ENCODE measurements at regions not wholly inside any gene's neighbourhood (a gene's known extent, or its start where the extent isn't known, plus 50 kb on each side); places are given as distances from the start of the nearest gene placed in this dataset.
"Not testable (repeated sequence)": the region's sequence is repeated elsewhere in the genome, so short reads cannot be mapped to it uniquely, and the experiment has no call there.

DNA sequence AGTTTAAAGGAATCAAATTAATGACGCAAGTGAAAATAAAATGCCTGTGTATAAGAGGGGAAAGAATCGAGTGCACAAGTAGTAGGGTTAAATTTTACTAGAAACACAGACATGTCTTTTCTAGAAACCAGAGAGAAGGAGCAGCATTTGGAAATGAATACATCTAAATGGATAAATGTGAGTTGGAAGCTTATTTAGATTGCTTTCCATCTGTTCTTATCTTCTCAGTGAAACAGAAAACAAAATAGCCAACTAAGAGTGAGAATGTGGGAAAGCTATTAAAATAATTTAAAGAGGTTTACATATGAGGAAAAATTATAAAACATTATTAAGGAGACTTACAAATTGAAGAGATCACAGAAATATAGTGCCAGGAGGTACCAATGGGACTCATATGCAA, 1818.9 kb upstream of the FLRT2 start:
- DNase-seq (ENCODE audit: low spot score): no peak

DNA sequence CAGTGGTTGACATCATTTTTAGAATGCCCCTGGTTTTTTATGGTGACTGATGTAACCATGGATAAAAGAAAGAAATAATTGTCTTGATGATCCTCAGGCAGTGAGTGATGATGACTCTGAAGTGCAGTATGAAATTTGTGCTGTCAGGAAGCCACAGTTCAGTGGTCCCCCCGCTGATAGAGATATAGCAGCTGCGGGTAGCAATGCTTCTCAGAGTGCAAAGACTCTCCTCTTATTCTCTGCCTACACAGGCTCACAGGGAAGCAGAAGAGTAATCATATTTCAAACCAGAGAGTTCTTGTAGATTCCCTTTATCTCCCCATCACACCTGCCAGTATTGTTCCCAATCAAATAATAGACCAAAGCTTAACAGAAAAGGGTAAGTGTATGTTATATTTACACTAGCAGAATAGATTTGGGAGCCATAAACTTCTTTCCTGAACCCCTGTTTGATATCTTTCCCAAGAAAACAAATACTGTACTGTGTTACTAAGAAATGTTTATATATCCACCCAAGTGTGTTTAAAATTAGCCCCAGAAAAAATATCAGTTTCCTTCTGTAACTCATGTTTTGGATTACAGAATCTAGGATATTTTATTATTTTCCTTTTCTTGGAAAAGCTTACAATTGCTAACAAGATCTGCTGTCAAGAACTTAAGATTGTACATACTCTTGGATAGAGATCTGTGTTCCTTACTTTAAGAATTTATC, 1817.4 kb upstream of the FLRT2 start:
- no peak for DNase-seq (ENCODE audit: low spot score)

DNA sequence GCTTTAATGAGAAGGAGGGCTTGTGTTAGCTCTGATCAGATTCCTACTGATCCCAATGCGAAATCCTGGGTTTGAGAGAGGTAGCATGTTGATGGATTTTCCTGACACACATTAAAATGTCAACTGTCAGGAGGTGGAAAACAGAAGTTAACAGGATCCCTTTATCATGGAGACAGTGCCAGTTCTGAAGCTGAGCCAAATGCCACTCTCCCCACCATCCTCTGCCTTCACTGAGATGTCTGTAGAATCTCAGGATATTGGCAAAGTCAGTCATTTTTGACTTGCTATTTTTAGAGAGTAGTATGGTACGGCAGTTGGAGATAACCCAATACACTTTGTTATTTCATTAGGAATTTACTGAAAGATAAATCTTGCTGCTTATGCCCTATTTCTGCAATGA, 1816.2 kb upstream of the FLRT2 start:
- no peak for DNase-seq (ENCODE audit: low spot score)

DNA sequence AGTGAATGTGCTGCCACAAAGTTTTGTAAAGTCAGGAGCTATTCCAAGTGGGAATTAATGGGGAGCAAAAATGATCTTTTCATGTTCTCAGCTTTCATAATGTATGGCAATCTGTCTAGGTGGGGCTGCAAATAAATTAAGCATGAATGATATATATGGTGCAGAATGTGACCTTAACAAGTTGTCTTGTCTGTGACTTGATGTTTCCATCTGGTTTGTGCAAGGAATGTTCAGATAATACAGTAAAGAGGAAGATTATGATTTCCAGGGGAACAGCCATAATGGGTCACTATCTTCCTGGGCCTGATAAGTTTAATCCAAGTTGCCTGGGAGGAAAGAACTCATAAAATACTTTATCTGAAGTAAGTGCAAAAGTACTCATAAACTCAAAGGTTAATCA, 1815.8 kb upstream of the FLRT2 start:
- no peak for DNase-seq (ENCODE audit: low spot score)

DNA sequence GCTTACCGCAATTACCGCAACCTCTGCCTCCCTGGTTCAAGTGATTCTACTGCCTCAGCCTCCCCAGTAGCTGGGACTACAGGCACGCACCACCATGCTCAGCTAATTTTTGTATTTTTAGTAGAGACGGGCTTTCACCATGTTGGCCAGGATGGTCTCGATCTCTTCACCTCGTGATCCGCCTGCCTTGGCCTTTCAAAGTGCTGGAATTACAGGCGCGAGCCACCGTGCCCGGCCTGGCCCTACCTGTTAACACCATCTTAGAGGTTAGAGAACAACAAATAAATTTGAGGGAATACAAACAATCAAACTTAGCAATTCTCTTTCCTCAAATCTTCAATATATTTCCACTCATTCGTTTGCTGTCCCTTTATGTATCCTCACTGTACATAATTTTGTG, 1810.5 kb upstream of the FLRT2 start:
- DNase-seq (ENCODE audit: low spot score): not testable (repeated sequence)

DNA sequence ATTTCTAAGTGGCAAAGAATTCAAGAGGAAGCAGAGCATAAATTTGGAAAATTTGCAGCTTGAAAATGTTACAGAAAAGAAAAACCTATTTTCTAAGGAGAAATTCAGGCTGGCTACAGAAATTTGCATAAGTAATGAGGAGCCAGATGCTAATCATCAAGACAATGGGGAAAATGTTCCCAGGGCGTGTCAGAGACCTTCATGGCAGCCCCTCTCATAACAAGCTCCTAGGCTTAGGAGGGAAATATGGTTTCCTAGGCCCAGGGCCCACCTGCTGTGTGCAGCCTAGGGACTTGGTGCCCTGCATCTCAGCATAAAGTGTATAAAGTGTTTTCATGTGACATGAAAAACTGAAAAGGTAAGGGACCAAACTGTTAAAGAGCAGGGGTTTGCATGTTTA, 1796.3 kb upstream of the FLRT2 start:
- no peak for DNase-seq (ENCODE audit: low spot score)

DNA sequence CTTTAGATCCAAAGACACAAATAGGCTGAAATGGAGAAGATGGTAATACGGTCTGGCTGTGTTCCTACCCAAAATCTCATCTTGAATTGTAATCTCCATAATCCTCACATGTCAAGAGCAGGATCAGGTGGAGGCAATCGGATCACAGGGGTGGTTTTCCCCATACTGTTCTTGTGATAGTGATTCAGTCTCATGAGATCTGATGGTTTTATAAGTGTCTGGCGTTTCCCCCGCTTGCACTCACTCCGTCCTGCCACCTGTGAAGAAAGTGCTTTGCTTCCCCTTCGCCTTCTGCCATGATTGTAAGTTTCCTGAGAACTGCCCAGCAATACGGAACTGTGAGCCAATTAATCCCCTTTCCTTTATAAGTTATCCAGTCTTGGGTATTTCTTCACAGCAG, 1795.5 kb upstream of the FLRT2 start:
- no peak for DNase-seq (ENCODE audit: low spot score)

DNA sequence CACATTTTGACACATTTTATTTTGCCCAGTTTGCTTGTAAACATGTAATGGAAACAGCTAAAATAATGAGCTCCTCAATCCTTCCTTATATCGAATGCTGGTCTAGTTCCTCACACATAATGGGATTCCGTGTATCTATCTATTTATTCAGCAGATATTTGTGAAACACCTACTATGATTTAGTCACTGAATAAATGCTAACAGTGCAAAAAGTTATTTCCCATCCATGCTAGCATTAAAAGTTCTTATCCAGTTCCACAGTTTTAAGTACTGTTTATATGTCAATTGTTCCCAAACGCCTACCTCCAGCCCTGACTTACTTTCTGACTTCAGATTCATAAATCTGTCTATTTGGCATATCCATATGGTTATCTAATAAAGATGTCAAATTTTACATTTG, 1788.7 kb upstream of the FLRT2 start:
- DNase-seq (ENCODE audit: low spot score): no peak

DNA sequence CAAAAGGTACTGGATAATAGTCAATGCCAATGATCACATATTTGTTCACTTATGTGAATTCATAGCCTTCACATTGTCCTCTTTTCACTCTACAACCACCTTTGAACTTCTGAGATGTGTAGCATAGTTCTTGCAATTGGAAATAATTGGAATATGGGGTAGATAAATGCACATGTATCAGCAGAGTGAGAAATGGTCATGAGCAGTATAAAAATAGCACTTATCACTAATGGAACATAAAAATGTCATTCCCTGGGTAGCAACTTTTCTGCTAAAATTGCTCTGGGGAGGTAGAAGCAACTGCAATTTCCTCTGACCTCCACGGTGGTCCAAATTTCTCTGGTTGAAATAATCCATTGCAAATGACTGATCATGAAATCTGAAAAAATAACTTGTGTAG, 1785.7 kb upstream of the FLRT2 start:
- DNase-seq (ENCODE audit: low spot score): no peak

DNA sequence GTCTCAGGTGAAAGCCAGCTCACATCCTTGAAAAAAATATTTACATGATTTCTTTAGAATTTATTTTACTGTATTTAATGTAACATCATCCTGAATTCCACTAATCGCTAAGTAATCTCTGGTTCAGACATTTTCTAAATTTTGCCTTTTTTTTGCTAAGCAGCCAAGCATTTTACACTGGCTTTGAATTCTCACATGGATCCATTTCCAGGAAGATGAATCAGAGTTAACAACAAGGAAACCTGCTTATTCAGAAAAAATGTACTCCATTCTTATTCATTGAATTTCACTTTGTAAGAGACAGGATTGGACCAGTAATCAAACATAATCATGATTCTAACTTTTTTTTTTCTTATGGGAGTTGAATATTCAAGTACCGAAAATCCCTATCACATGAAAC, 1785.1 kb upstream of the FLRT2 start:
- no peak for DNase-seq (ENCODE audit: low spot score)

DNA sequence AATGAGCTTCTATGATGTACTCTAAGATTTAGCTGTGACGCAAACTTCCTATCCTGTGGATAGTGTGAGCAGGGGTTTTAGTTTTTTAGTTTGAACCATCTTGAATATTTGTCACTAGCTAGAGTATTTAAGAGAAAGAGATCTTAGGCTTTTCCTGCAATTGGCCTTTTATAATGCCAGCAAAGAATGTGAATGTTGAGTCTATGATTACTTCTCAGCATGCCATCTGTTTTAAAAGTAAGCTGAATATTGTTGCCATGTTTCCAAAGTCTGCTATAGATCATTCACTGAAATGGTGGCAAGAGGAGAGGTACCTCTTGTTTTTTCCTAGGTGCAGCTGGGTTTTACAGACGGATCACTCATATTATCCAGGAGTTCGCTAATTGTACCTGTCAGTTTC, 1783.6 kb upstream of the FLRT2 start:
- DNase-seq (ENCODE audit: low spot score): no peak

DNA sequence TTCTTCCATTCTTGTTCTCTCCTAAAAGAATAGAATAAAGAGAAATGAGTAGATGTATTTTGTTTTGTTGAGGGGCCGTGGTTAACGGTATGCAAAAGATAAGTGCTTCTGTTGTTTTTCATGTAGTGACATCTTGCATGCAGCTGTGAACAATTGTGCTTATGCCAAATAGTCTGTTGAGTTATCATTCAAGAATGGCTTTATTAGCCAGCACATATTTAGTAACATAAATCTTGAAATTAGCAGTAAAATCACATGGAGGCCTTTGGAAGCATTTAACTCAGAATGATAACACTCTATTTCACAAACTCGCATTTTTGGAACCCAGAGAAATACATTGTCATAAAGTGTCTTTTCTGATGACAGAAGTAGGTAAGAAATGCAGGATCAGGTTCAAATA, 1772.0 kb upstream of the FLRT2 start:
- DNase-seq (ENCODE audit: low spot score): no peak

DNA sequence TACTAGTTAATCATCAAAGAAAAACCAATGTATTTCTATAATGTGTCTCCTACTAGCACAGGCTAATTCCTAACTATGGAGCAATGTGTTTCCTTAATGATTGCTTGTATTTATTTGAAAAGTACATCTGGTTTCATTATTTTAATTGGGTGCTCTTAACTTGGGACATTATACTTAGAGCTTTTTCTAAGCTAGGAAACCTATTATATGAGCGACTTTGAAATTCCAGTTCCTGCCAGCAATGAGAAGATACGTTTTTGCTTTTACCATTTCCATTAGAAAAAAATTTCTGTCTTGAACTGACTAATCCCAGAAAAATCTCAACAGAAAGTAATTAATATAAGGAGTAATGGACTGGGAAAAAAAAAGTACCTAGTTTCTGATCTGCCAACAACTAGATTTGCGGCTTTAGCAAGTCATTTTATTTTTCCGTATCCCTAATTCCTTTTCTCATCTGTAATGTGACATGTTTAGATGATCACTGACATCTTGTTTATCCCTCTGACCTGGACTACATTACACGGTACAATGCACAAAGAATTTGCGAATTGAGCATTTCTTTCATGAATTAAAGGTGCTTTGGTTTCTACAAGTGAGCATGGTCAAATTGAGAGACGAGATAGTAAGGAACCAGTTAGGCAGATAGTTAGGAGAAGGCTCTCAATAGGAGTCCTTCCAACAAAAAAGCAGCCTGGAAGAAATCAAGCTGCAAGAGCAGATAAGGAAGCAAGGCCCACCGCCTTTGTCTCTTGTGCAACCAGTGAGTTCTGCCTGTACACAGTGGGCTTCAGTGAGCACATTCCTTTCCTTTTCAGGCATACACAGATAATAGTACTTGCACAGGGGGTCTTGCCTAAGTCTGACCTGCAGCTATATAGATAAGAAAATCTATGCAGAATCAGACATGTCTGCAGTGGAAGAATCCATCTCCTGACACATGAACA, 1765.0 kb upstream of the FLRT2 start:
- no peak for DNase-seq (ENCODE audit: low spot score)

DNA sequence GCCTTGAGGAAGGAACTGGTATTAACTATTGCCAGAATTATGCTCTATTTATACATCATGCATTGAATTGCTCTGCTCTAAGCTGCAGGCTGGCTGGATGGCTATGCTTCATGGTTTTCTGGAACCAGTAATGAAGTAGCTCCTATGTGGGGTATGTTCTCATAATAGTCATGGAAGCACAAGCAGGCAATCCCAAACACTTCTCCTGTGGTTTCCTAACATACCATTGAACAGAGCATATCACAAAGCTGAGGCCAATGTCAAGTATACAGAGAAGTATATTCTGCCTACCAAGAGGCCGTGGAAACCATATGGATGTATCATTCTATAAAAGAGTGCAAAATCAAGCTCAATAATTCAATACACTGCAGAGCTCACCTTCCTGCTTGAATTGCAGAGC, 1752.4 kb upstream of the FLRT2 start:
- no peak for DNase-seq (ENCODE audit: low spot score)

DNA sequence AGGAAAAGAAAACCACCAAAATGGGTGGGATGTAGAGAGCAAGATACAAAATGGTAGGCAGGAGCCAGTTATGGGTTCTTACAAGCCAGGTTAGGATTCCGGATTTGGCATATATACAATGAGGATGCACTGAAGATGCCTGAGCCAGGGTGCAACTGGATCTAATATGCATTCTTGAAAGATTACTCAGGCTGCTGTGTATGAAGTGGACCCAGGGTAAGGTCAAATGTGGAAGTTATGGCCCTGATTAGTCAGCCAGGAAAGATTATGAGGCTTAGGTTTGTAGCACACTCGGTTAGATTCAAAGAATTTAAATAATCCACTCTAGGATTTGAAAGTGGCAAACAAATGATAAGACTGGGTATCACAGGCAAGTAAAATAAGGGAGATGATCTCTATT, 1750.7 kb upstream of the FLRT2 start:
- peak; percentile 2 for DNase-seq (ENCODE audit: low spot score)

DNA sequence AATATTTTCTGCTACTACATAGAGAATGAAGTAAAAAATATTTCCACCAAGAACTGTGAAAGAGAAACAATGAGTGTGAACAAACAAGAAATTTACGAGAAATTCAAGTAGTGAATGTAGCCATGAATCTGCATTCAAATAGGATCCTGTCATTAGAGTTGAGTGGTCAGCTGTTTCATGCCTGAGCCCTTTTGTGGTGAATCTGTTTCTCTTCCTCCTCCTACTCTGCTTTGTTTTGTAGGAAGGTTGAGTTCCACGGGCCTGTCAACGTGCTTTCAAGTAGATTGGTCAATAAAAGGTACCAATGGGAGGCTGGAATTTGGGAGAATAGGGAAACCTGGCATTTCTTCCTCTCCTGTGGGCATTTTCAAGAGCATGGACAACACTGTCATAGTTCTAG, 1749.6 kb upstream of the FLRT2 start:
- no peak for DNase-seq (ENCODE audit: low spot score)

DNA sequence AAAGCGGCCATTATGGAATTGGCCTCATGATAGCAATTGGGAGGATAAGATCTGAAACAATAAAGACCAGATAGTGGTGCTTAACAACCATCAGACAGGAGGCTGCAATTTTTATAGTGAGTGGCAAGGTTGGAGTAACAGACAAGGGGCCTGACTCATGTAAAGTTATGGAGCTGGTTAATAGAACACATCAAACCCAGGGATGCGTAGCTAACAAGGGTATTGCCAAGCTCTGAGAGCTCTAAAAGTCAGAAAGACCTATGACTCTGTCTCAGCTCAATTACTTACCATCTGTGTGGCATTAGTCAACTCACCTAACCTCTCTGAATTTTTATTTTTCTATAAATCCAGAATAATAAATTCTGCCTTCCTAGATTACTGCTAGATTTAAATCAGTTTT, 1731.5 kb upstream of the FLRT2 start:
- no peak for DNase-seq (ENCODE audit: low spot score)

DNA sequence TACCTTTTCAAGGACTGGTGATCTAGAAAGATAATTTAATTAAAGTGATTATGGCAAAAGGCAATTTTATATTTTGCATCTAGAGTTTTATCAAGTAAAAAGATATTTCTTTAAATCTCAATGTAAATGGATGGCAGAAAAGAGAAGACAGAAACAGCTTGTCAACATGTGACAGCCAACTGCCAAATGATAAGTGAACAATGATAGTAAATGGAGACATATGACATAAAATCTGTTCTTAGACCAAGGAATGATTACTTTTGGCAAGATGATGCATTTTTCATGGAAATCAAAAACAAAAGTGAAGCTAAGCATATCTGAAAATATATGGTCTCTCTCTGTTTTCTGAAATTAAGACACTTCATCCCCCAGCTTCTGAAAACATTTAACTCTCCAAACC, 1730.7 kb upstream of the FLRT2 start:
- no peak for DNase-seq (ENCODE audit: low spot score)

DNA sequence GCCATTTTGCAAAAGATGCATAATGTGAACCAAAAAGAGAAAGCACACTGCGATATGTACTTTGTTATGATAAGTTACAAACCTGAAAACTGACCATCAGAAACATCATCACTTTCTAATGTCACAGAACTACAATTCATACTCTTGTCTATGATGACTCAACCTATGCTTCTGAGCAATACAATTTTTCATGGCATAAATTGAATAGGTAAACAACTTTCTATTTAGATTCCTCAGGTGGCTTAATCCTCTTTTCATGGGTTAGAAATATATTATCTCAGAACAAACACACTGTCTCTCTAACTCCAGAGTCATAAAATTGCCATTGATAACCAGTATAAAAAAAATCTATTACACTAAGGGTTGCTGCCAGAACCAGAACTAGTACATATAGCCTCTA, 1715.0 kb upstream of the FLRT2 start:
- DNase-seq (ENCODE audit: low spot score): no peak

DNA sequence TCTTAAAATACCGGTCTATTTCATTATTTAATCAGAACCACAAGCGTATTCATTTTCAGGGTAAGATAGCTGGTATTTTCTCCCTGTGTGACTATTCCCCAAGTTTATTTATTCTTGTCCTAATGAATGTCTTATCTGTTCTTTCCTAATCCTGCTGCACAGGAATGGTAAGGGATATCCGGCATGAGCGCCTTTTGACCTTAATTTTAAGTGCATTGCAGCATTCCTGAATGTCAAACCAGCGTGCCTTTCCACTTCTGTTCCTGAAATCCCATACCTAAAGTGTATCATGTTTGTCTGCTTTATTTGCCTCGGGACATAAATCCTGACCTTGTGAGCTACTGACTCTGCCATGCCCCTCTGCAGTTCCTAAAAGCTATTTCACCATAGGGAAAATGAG, 1713.2 kb upstream of the FLRT2 start:
- no peak for DNase-seq (ENCODE audit: low spot score)

DNA sequence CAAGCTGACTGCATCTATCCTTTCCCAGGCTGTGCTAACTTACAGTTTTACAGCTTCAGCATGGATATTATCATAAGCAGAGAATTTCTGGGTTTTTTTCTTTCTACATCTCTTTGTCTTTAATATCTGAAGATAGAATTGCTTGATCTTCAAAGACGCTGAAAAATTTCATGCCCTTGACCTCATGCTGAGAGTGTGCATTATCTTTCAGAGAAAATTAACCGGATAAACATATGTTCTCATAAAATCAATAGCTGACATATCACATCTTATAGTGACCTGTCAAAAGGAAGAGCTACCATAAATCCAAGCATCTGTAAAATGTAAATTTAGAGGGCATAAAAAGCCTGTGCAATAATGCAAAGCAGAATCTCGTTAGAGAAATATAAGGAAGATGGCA, 1704.1 kb upstream of the FLRT2 start:
- no peak for DNase-seq (ENCODE audit: low spot score)

DNA sequence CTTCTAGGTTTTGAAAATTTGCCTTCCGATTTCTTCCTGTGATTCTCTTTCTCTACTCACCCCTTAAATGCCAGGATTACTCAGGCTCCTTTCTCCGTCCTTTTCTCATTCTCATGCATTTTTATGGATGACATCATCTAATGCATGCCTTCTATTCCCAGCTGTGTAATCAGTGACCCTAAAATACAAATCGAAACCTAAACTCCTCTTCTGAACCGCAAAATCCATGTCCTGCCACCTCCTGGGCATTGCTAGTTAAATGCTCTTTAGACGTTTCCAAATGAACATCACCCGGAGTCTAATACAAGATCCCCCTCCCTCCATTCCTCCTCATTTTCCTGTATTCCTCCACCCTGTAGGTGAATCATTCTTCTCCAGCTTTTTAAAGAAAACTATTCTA, 1703.1 kb upstream of the FLRT2 start:
- no peak for DNase-seq (ENCODE audit: low spot score)

DNA sequence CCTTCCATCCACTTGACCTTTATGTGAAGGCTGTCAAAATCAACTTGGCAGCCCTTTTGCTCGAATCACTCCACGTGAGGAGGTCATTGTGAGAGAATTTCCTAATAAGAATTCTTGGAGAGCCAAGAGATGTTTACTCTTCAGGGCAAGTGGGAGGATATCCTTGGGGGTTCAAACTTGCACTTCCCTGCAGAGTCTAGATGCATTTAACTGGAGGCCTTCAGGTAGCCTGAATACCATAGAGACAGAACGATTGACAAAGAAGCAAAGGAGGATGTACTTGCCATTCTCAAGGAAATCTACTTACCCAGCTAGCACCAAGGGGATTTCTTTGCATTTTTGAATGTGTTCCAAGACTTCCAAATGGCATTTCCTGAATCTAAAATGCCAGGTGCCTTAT, 1702.6 kb upstream of the FLRT2 start:
- DNase-seq (ENCODE audit: low spot score): no peak

DNA sequence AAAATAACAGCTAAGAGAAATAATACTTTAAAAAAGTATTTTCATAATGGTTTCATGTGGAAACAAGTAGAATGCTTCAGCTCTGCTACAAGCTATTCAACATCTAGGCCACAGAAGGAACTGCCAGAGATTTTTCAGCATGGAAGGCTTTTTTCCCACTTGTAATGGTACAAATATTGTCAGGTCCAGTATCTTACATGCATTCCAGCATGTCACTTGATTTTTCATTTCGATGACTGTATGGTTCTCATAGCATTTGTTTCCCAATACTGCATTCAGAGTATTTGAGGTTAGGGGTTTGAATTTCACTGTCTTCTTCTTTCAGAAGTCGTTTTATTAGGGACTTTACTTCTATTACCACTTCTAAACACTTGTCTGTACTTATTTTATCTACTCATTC, 1701.5 kb upstream of the FLRT2 start:
- DNase-seq (ENCODE audit: low spot score): no peak
